HL-60/S4 treated with retinoic acid at 250 ng/mL for 4 days and 3 days (cell line): ENCODE measurements at regions not wholly inside any gene's neighbourhood (a gene's known extent, or its start where the extent isn't known, plus 50 kb on each side); places are given as distances from the start of the nearest gene placed in this dataset.

Experiments
- in situ Hi-C: fragments of 300-500 bp; cut with MboI; formaldehyde crosslinking; loops from 2 replicates; pipeline ENCODE4 v1.7.0; 2022; ENCODE audit warnings: low sequenced_read_pairs

DNA sequence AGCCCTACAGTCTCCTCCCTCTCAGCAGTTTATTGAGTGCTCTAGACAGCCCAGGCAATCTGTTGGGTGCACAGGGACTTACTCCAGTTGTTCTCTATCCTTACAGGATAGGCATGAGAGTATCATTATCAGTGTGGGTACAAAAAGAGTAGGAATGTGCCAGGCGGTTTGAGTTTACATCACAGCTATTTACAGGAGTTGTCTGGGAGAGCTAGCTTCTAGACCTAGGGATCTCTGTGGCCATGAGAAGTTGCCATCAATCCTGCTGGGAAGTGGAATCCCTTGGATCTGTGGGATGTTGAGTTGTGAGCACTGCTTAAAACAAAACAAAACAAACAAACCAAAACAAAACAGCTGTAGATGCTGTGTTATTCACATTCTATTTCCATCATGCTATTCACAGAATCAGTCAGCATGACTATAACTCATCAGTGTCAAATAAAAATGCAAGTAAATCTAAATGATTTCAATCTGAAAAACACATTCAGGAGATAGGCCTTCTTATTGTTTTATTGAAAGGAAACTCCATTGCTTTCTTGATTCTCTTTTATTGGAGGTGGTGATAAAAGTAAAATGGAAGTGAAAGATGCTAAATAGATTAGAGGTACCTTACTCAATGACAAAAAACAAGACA lies 552.4 kb upstream of the ZNF608 start:
- in situ Hi-C loops: no loop called here

DNA sequence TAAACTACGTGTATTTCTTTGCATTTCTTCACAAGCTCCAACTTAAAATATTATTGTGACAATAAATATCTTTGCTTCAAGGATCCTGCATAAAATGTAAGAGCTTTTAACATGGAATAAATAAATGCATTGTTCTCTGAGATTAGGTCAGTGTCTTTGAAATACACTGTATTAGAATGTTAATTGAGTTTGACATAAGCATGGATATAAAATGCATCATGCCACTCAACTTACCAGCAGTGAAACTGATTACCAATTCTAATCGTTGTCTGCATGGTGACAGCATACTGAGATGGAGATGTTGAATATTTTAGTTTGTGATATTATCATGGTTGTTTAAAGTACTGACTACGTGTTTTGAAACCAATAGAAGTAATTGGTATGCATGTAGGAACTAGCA lies 555.3 kb upstream of the ZNF608 start:
- in situ Hi-C loops: no loop called here

DNA sequence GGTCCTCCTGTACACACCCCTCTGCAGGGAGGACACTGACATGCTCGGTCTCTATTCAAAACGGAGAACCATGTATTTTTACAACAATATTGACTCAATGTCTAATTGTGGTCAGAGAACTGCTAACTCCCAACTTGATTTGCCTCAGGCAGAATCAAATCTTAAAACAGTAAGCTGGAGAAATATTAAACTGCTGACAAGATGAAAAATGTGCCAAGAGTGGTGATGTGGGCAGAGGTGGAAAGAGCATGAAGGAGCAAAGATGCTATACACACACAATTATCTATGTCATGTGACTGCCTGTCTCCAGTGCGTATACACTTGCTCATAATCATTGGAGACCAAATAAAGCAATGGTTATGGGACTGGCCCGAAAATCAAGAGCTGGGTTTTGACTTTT lies 556.1 kb upstream of the ZNF608 start:
- in situ Hi-C loops: no loop called here

DNA sequence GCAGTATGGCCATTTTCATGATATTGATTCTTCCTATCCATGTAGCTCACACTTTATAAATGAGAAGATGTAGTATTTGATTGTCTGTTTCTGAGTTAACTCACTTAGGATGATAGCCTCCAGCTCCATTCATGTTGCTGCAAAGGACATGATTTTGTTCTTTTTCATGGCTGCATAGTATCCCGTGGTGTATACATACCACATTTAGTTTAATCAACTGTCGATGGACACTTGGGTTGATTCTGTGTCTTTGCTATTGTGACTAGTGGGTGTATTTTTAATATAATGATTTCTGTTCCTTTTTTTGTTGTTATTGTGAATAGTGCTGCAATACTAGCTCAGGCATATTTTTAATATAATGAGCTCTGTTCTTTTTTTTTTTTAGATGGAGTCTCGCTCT lies 560.3 kb upstream of the ZNF608 start:
- in situ Hi-C loops: no loop called here

DNA sequence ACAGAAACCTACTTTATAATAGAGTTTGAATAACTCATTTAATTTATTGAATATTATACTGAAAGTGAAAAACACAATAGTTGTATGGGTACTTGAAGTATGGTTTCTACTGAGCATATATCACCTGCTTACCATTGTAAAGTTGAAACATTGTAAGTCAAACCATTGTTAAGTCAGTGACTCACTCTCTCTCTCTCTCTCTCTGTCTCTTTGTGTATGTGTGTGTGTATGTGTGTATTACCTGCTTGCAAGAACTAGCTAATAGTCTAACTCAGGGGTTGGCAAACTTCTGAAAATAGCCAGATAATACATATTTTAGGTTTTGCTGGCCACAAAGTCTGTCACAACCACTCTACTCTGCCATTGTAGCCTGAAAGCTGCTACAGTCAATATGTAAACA lies 564.3 kb upstream of the ZNF608 start:
- in situ Hi-C loops: no loop called here

DNA sequence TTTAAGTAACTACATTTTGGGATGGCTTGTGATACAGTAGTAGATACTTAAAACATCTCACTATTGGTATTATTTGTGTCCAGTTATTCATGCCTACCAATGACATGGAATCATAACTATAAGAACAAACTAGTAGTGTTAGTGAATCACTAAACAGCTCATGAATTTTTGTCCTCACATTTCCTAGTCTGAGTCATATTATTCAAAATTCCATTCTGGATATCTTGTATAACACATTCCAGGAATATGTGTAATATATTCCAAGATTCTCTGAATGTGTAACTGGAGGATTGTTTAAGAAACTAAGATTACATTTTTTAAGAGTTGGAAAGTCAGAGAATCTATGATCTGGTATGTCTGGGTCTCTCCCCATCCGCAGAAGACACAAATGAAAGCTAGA lies 565.3 kb upstream of the ZNF608 start:
- in situ Hi-C loops: no loop called here

DNA sequence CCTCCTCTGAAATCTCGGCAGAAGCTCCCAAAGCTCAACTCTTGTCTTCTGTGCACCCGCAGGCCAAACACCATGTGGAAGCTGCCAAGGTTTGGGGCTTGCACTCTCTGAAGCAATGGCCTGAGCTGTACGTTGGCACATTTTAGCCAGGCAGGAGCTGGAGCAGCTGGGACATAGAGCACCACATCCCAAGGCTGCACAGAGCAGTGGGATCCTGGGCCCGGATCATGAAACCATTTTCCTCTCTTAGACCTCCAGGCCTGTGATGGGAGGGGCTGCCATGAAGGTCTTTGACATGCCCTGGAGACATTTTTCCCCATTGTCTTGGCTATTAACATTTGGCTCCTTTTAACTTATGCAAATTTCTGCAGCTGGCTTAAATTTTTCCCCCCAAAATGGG lies 567.1 kb upstream of the ZNF608 start:
- in situ Hi-C loops: no loop called here

DNA sequence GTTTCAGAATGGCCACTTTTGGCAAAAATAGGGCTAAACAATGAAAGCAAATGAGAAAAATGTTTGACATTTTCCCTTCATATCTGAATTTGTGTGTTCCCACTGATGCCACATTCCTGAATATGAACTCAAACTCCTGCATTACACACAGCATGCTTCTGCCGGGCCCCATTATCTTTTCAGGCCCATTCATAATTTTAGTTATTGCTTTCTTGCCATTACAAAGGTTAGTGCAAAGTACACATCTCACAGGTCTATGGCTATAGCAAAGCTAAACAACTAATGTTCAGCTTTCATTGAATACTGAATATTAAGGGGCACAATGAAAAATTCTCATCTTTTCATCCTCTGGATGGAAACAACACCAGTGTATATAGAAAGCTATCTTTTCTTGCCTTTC lies 568.9 kb upstream of the ZNF608 start:
- in situ Hi-C loops: no loop called here

DNA sequence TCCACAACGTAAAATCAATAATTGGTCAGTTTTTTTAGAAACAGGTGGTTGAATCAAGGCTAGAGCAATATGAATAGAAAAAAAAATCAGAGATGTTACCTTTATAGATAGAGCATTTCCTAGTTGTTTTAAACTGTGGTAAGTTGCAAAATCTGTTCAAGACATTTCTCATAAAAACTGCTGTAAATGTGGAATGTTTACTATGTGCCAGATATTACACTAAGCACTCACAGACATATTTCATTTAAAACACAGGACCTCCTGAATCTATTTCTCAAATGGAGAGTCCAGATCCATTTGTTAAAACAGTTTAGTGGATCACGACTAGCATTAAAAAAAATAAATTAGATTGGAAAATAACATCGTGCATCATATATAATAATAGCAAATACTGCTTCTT lies 570.0 kb upstream of the ZNF608 start:
- in situ Hi-C loops: no loop called here

DNA sequence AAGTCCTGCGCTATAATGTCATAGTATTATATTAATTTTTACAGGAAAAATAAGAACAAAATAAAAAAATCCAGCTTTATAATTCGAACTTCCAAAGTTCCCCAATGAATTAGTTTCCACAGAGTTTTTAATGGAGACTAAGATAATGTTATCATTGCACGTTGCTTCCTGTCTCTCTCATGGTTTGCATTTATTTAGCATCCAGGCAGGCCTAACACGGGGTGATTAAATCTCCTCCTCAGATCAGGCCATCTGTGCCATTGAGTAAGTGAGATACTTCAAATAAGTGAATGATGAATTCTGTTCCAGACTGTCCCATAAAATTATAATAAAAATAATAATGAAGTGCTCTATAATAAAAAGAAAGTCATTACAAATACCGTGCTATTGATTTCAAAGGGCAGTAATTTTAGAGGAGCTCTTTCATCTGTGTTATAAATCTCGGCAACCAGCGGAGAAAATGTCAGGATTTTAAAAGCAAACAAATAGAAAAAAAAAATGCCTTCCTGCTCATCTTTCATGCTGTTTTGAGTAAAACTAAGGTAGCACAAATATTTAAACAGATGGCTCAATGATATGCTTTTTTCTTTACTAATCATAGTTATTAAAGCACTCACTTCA lies 570.6 kb upstream of the ZNF608 start:
- in situ Hi-C loops: no loop called here

DNA sequence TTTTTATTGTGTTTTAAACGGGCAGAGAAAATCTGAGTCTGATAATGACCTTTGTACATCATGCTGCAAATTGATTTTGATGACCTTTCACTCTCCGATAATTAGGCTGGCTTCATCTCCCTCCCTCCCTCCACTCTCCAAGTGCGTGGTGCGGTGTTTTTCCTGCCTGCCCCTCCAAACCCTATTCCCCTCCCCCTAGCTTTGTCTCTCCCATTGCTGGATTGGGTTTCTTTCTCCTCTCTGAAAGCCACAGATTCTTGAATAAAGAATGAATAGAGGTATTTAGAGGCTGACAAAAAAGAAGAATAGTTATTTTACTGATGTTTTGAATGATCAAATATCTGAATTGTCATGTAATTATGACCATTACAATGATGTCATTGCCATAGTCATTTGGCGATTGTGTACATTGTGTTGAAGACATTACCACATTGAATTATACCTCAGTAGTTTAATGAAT lies 571.1 kb upstream of the ZNF608 start:
- in situ Hi-C loops: no loop called here

DNA sequence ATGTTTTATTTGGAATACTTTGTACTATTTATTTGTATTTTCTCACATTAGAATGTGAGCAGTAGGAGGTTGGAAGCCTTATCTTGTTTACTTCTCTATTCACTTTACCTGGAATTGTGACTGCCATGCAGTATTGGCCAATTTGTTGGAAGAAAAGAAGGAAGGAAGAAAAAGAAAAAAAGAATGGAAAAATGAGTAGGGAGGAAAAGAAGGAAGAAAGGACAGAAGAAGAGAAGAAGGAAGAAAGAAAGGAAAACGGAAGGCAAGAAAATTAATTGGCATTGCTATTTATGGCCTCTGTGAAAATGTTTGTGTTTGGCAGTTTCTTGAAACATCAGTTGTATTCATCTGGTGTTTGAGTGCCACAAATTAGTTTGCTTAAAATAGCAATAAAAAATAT lies 575.2 kb upstream of the ZNF608 start:
- in situ Hi-C loops: no loop called here

DNA sequence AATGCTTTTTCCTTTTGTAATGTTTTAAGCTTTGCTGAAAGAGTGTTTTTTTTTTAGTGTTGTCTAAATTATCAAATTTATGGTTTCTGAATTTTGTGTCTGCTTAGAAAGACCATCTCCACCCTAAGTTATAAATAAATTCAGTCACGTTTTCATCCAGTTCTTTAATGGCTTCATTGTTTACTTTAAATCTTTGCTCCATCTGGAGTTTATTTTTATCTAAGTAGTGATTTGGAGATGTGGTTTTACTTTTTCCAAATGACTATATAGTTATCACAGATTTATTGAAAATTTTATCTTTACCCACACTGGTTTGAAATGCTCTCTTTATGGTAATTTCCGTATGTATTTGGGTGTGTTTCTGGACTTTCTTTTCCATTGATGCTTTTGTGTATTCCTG lies 577.2 kb upstream of the ZNF608 start:
- in situ Hi-C loops: no loop called here

DNA sequence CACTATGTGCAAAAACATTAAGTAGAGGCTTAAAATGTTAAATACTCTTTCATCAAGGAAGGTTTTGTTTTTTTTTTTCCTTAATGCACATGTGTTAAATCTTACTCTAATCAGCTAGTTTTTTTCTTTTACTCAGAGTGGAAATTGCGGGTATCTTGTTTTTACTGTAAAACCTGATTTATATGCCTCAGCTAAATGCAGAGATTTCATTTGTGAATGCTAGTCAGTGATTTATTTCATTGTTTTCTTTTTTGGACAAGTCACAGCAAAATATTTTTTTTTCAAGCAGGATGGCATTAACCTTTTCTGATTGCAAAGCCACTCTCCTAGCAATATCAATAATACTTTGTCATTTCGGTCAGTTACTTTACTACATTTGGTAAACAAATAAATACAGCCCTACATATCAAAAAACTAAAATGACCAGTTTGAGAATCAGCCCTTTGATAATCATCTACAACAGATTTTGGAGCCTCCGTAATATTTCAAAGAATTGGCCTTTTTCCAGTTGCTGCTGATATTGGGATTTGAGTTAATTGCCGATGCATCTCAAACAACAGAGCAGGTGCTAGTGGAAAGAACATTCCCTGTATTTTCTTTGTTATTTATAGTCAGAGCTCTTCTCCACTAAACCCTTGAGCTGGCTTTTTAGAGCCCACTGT lies 579.2 kb upstream of the ZNF608 start:
- in situ Hi-C loops: no loop called here

DNA sequence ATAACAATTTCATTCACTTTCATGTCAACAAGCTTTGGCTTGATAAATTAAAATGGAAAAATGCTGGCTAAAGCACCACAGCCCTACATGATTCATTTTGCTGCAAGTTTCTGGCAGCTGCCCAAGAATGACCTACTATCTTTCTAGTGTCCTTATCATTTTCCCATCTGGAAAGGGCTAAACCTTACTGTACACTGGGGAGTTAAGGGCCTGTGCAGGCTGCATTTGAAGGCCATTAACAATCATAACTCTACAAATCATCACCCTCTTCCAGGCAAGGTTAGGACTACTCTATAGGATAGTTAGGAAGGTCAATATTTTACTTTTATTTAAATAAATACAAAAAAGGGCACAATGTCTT lies 579.7 kb upstream of the ZNF608 start:
- in situ Hi-C loops: no loop called here

DNA sequence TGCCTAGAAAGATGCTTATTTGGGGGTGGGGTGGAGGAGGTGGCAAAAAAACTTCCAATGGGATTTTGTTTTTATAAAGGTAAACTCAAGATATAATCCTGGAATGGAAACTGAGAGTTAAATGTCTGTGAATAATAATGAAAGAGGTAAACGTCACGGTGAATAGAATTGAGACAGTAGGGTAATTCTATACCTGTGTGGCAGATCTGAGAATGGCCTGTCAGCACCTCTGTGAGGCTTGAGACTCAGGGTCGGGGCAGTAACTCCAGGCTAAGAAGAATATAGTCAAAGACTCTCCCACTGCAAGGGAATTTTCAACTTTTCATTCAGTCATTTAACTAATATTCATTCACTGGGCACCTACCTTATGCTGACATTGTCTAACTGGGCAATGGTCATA lies 581.2 kb upstream of the ZNF608 start:
- in situ Hi-C loops: no loop called here

DNA sequence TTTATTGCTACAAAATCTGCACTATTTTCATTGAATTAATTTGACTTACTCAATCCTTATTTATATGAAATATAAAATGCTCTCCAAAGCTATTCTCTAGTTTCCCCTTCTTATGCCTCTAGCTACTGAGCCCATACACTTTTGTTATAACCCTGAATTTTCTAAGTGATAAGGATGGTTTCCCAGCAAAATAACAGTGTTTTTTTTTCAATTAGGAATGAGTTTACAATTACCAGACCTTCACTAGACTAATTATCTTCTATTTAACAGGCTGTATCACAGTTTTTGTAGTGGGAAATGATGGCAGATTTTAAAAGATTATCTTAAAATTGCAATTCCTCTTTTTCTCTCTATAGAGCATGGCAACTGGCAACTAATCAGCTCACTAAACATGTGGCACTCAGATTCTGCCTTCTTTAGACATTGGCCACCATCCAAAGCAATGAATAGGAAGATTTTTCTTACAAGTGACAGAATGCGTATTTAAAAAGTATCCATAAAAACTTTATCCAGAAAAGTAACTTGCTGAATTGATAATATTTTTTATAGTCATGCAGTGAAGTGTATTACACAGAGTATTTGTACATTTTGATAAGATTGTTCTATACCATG lies 585.7 kb upstream of the ZNF608 start:
- in situ Hi-C loops: no loop called here

DNA sequence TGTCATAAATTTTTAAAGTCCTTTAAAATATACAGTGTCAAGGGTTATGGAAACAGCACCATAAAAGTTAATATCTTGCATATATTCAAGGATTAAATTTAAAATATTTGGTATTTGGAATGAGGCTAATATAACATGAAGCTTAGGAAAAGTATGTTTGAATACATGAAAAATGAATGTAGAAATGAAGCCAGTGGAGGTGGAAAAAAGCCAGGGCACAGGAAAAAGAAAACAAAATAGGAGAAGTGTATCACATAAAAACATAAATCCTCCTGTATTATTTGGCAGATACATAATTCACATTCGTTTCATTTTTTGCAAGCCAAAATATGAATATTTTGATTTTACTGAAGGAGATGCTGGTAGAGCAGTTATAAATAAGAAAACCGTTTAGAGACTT lies 587.0 kb upstream of the ZNF608 start:
- in situ Hi-C loops: no loop called here

DNA sequence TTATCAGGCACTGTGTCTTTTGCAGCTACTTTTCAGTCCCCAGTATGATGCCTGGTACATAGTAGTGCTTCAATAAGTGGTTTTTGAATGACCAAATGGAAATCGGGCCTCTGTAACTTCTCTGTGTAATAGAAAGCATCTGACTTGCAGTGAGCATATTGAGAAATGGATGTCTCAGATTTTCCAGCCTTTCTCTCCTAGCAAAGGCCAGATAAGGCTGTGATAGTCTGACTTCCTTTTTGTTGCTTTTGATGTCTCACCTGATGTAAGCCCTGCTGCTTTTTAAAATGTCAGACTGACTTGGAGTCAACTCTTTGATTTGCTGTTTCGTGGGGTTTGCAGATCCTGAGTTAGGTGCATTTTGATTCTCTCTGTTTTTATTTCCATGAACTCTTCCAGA lies 590.0 kb upstream of the ZNF608 start:
- in situ Hi-C loops: no loop called here

DNA sequence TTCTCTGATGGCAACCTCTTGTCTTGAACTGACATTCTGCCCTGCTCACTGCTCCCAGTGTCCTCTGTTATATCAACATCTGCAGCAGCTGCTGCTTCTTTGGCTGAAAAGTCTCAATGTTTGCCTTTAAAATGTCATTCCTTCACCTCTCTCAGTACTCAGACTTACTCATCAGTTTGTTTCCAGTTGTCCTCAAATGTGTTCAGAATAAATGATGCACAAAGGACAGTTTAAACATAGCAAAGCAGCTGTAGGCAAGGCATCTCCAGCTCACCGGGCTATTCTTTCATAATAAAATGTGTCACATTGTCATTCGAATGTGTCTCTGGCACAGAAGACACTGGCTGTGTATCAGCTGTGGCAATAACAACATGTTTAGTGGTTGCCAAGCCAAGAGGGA lies 590.9 kb upstream of the ZNF608 start:
- in situ Hi-C loops: no loop called here

DNA sequence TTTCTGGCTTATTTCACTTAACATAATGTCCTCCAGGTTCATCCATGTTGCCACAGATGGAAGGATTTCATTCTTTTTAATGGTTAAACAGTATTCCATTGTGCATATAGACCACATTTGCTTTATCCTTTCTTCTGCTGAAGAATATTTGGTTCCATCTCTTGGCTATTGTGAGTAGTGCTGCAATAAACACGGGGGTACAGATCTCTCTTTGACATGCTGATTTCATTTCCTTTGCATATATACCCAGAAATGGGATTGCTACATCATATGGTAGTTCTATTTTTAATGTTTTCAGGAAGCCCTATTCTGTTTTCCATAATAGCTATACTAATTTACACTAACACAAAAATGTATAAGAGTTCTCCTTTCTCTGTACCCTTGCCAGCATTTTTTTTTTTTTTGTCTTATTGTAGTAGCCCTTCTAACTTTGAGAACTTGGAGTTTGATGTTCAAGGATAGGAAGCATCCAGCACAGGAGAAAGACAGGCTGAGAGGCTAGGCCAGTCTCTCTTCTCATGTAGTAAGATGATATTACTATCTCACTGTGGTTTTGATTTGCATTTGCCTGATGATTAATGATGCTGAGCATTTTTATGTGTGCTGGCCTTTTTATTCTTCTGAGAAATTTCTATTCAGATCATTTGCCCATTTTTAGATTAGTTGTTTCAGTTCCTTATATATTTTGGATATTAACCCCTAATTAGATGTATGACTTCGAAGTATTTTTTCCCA lies 592.2 kb upstream of the ZNF608 start:
- in situ Hi-C loops: no loop called here

DNA sequence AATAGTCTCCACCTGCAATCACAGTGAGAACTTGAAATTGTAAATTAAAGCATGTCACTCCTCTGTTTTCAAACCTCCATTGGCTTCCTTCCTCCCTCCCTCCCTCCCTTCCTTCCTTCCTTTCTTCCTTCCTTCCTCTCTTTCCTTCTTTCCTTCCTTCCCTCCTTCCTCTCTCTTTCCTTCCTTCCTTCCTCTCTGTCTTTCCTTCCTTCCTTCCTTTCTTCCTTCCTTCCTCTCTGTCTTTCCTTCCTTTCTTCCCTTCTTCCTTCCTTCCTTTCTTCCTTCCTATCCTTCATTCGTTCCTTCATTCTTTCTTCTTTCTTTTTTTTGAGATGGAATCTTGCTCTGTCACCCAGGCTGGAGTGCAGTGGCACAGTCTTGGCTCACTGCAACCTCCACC lies 595.0 kb upstream of the ZNF608 start:
- in situ Hi-C loops: no loop called here
